MM.1S (cell line): ENCODE measurements at regions not wholly inside any gene's neighbourhood (a gene's known extent, or its start where the extent isn't known, plus 50 kb on each side); places are given as distances from the start of the nearest gene placed in this dataset.

ENCODE experiments used
- EZH2 ChIP-seq: fragments of 300-600 bp; sonication (generic); optimal IDR thresholded peaks from 2 replicates; pipeline ENCODE3; 2017; ENCODE audit warnings: low read depth, mild to moderate bottlenecking, antibody characterized with exemption, low read length, mixed read lengths
- EZH2phosphoT487 ChIP-seq: fragments of 300-600 bp; sonication (generic); IDR thresholded peaks from 2 replicates; pipeline ENCODE4 v1.6.1; 2018; ENCODE audit warnings: antibody characterized with exemption, low read length
- TF ChIP-seq, protein P1 (sequence below): fragments of 300-600 bp; sonication (generic); IDR thresholded peaks from 2 replicates; pipeline ENCODE4 v1.5.1; 2016; ENCODE audit warnings: antibody characterized with exemption, low read length, mixed read lengths

- no peak for TF ChIP-seq EZH2
- TF ChIP-seq EZH2phosphoT487: no peak
- TF ChIP-seq, protein P1, sequence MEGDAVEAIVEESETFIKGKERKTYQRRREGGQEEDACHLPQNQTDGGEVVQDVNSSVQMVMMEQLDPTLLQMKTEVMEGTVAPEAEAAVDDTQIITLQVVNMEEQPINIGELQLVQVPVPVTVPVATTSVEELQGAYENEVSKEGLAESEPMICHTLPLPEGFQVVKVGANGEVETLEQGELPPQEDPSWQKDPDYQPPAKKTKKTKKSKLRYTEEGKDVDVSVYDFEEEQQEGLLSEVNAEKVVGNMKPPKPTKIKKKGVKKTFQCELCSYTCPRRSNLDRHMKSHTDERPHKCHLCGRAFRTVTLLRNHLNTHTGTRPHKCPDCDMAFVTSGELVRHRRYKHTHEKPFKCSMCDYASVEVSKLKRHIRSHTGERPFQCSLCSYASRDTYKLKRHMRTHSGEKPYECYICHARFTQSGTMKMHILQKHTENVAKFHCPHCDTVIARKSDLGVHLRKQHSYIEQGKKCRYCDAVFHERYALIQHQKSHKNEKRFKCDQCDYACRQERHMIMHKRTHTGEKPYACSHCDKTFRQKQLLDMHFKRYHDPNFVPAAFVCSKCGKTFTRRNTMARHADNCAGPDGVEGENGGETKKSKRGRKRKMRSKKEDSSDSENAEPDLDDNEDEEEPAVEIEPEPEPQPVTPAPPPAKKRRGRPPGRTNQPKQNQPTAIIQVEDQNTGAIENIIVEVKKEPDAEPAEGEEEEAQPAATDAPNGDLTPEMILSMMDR: no peak
Measured at GRCh38 chr5:56733580-56733979, 81.8 kb upstream of the MAP3K1 start.
